Neuron (in vitro differentiated cells): ENCODE measurements at regions not wholly inside any gene's neighbourhood (a gene's known extent, or its start where the extent isn't known, plus 50 kb on each side); places are given as distances from the start of the nearest gene placed in this dataset.
"Not testable (repeated sequence)": the region's sequence is repeated elsewhere in the genome, so short reads cannot be mapped to it uniquely, and the experiment has no call there.

Source experiments
- H2AFZ ChIP-seq: one replicate; pipeline ENCODE4 v1.6.1; 2013; ENCODE audit warnings: low read depth, mild to moderate bottlenecking, inconsistent platforms, low read length, moderate library complexity
- H3K27me3 ChIP-seq: one replicate; pipeline ENCODE4 v1.6.1; 2013; ENCODE audit warnings: low read length; ENCODE audit not compliant: insufficient read depth
- H3K36me3 ChIP-seq: one replicate; pipeline ENCODE4 v1.6.1; 2013; ENCODE audit warnings: low read length; ENCODE audit not compliant: insufficient read depth
- H3K4me1 ChIP-seq: one replicate; pipeline ENCODE4 v1.6.1; 2013; ENCODE audit warnings: low read length; ENCODE audit not compliant: insufficient read depth
- H3K4me3 ChIP-seq: 2 replicates; pipeline ENCODE4 v1.5.1; 2013; ENCODE audit warnings: mild to moderate bottlenecking, low read length, moderate library complexity
- H3K9me3 ChIP-seq: one replicate; pipeline ENCODE4 v1.6.1; 2013; ENCODE audit warnings: low read length

- Histone ChIP-seq H2AFZ (no peak overlapping the region), H3K36me3 (no peaks in the 10 kb centered on the region), H3K27me3 (no peaks in the 10 kb centered on the region), H3K9me3 (peaks cover 3% of the 10 kb centered on the region), H3K4me1 (no peaks in the 10 kb centered on the region), H3K4me3 (no peak overlapping the region)
Measured at GRCh38 chr10:83522456-83522855, 616.9 kb upstream of the GHITM start.

DNA sequence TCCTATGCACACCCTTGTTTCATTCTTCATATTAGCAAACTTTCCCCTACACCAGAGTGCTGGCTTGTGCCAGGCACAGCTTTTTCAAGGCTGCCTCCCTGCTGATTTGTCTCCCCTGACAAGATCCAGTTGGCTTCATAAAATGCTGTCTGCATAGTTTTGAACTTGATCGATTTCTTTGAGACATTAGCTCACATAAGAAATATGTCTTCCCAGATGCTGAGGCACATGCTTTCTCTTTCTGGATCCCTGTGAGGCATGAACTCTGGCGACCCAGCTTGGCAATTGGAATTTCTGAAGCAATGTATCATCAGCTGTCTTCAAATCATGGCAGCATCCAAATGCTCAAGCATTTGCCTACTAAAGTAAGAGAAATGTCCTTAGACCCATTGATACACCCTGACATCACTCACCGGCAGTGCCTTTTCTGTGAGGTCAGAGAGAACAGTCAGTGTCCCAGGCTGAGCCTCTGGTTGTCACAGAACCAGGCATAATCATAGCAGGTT is 616.4 kb upstream of the GHITM start:
- no peaks in the 10 kb centered on the region for H3K4me1 ChIP-seq
- peaks cover 3% of the 10 kb centered on the region for H3K9me3 ChIP-seq
- no peaks in the 10 kb centered on the region for H3K27me3 ChIP-seq
- H2AFZ ChIP-seq: no peak overlapping the region
- no peaks in the 10 kb centered on the region for H3K36me3 ChIP-seq
- no peak overlapping the region for H3K4me3 ChIP-seq

GRCh38 chr10:83527934-83528333 is 611.4 kb upstream of the GHITM start:
- Histone ChIP-seq H3K9me3 (peaks cover 3% of the 10 kb centered on the region), H2AFZ (no peak overlapping the region), H3K4me1 (no peaks in the 10 kb centered on the region), H3K27me3 (no peaks in the 10 kb centered on the region), H3K4me3 (no peak overlapping the region), H3K36me3 (no peaks in the 10 kb centered on the region)

GRCh38 chr10:83533290-83533689 is 606.0 kb upstream of the GHITM start:
- Histone ChIP-seq H2AFZ (no peak overlapping the region), H3K27me3 (no peaks in the 10 kb centered on the region), H3K9me3 (no peaks in the 10 kb centered on the region), H3K4me3 (no peak overlapping the region), H3K36me3 (no peaks in the 10 kb centered on the region), H3K4me1 (no peaks in the 10 kb centered on the region)

DNA sequence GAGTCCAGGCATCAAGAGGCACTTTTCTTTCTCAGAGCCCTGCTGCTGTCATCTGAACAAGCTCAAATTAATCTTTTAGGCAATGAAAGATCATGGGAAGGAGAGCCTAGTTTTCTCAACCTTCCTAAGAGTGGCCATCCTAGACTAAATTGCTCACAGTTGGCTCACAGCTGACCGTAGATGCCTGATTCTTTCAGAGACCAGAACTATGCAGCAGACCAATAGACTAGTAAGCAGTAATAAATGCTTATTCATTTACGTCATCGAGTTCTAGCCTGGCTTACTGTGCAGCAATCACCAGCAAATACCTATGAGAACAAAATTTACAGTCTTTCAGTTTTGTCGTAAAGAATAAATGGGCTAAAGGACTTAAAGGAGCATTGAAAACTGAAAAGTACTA is 602.9 kb upstream of the GHITM start:
- peaks cover 14% of the 10 kb centered on the region for H3K4me1 ChIP-seq
- no peaks in the 10 kb centered on the region for H3K36me3 ChIP-seq
- no peak overlapping the region for H2AFZ ChIP-seq
- no peak overlapping the region for H3K4me3 ChIP-seq
- H3K9me3 ChIP-seq: no peaks in the 10 kb centered on the region
- no peaks in the 10 kb centered on the region for H3K27me3 ChIP-seq

GRCh38 chr10:83538047-83538446 is 601.3 kb upstream of the GHITM start:
- no peak overlapping the region for H3K4me3 ChIP-seq
- H2AFZ ChIP-seq: no peak overlapping the region
- no peaks in the 10 kb centered on the region for H3K27me3 ChIP-seq
- no peaks in the 10 kb centered on the region for H3K36me3 ChIP-seq
- no peaks in the 10 kb centered on the region for H3K9me3 ChIP-seq
- peaks cover 22% of the 10 kb centered on the region for H3K4me1 ChIP-seq

- Histone ChIP-seq H3K9me3 (no peaks in the 10 kb centered on the region), H2AFZ (no peak overlapping the region), H3K4me1 (peaks cover 37% of the 10 kb centered on the region), H3K4me3 (no peak overlapping the region), H3K36me3 (no peaks in the 10 kb centered on the region), H3K27me3 (no peaks in the 10 kb centered on the region)
Measured at GRCh38 chr10:83539528-83540308, 599.6 kb upstream of the GHITM start.

- Histone ChIP-seq H3K27me3 (no peaks in the 10 kb centered on the region), H3K36me3 (no peaks in the 10 kb centered on the region), H3K9me3 (no peaks in the 10 kb centered on the region), H2AFZ (no peak overlapping the region), H3K4me1 (peaks cover 42% of the 10 kb centered on the region), H3K4me3 (no peak overlapping the region)
Measured at GRCh38 chr10:83541046-83541445, 598.3 kb upstream of the GHITM start.

DNA sequence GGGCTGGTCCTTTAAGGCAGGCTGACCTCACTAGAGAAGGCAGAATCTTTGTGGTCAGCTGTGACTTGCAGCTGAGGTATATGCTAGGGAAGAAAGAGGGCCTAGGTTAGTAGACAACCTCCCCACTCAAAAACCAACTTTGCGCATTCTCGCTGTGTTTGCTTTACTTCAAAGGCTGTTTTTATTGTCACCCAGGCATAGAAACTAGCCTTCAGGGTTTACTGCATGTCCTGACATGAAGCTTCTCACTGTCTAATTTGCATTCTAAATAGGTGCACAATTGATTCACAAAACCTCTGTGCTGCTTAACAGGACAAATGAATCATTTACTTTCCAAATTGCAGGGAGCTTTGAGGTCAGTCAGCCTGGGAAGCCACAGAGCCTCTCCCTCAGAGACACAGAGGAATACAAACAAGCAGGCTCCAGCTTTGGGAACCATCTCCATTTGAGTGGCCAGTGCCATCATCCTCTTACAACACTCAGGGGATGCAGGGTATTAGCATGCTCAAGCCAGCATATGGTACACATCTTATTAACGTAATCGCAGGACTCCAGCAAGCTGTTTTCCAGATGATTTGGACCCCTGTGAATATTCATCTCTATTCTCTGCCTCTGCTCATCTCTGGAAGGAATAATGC is 596.4 kb upstream of the GHITM start:
- Histone ChIP-seq H3K4me3 (no peak overlapping the region), H2AFZ (peak overlapping the region; percentile 88), H3K9me3 (no peaks in the 10 kb centered on the region), H3K4me1 (peaks cover 43% of the 10 kb centered on the region), H3K36me3 (no peaks in the 10 kb centered on the region), H3K27me3 (no peaks in the 10 kb centered on the region)

DNA sequence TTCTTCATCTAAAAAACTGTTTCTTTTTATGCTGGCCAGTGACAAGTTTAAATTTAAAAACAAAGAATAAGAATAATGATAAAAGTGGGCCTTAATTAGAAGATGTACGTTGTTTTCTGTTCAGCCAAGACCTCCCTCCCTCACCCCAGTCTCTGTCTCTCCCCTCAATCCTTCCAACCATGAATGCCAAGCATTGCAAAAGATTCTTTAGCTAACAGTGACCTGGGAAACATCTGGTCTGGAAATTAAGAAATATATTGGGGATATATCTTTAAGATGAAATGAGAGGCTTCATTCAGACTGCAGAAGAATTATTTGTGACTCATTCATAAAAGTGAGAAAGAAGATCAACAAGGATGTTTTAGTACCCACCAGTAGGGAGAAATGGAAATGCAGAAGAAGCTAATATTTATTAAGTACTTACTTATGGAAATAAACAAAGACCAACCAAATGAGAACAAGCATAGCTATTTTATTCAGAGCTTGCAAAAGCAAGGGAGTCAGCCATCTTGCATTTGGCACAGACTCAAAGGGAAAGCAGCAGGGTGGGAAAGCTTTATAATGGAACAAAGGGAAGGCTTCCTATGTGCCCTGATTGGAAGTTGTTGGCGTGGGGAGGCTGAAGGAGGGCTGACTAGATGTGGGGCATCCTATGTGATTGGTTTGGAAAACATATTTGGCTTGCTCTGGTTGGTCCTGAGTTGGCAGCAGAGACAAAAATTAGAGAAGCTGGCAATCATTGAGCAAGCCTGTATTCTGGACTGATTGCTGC is 595.4 kb upstream of the GHITM start:
- no peaks in the 10 kb centered on the region for H3K9me3 ChIP-seq

DNA sequence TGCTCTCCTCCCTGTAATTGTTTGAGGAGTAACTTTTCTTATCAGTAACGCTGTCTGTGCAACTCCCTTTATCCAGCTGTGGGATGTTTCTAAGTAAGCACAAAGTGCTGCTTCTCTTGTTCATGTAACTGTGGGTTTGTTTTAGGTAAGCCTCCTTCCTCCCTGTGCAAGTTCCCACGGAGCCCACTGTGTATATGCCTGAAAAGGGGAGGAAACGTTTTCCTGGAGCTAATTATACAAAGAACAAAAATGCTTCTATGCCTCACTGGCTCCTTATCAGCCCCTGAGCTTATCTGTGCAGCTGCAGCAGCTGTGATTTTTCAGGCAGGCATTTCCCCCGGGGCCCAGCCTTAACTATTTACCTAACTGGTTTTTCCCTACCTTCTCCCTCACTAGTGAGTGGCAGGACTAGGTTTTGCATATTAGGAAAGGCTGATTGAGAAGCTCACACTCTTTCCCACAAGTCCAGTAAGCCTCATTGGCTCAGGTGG is 593.4 kb upstream of the GHITM start:
- Histone ChIP-seq H3K4me3 (no peak overlapping the region), H3K27me3 (no peaks in the 10 kb centered on the region), H2AFZ (no peak overlapping the region), H3K36me3 (no peaks in the 10 kb centered on the region), H3K4me1 (peaks cover 34% of the 10 kb centered on the region), H3K9me3 (no peaks in the 10 kb centered on the region)

More for the DNA sequence above, 595.4 kb upstream of the GHITM start:
- H3K4me3 ChIP-seq: no peak overlapping the region
- no peaks in the 10 kb centered on the region for H3K36me3 ChIP-seq
- H3K4me1 ChIP-seq: peaks cover 43% of the 10 kb centered on the region
- peak overlapping the region; percentile 88 for H2AFZ ChIP-seq
- H3K27me3 ChIP-seq: no peaks in the 10 kb centered on the region

- H3K9me3 ChIP-seq, H3K27me3 ChIP-seq, H3K4me1 ChIP-seq, H3K36me3 ChIP-seq, H3K4me3 ChIP-seq, H2AFZ ChIP-seq: not testable (repeated sequence)
Measured at GRCh38 chr10:83551190-83551589, 588.1 kb upstream of the GHITM start.

DNA sequence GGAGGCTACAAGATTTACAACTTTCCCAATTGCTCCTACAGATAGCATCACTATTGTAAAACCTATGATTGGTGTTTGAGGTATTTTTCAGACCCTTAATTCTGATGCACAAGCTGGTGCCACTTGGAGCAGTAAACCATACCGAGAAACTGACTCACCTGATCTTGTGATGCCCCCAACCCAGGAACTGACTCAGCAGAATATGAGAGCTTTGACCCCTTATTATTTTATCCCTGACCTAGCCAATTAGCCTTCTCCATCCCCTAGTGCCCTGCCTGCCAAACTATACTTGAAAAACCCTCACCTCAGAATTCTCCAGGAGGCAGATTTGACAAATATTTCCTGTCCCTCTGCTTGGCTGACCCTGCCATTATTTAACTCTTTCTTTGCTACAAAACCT is 585.9 kb upstream of the GHITM start:
- Histone ChIP-seq H3K4me1 (no peaks in the 10 kb centered on the region), H3K36me3 (no peaks in the 10 kb centered on the region), H3K4me3 (no peak overlapping the region), H3K9me3 (no peaks in the 10 kb centered on the region), H2AFZ (no peak overlapping the region), H3K27me3 (no peaks in the 10 kb centered on the region)
